HG03135 (cell line): ENCODE measurements at regions not wholly inside any gene's neighbourhood (a gene's known extent, or its start where the extent isn't known, plus 50 kb on each side); places are given as distances from the start of the nearest gene placed in this dataset.
"Not testable (repeated sequence)": the region's sequence is repeated elsewhere in the genome, so short reads cannot be mapped to it uniquely, and the experiment has no call there.

ENCODE experiments used
- ATAC-seq: cut with Tn5 transposase; IDR thresholded peaks from one replicate; pipeline ENCODE4 v1.9.1; 2021; ENCODE audit warnings: mild to moderate bottlenecking, moderate library complexity; ENCODE audit not compliant: unreplicated experiment

GRCh38 chr9:29189221-29189620 lies 1615.9 kb upstream of the C9orf72 start:
- not testable (repeated sequence) for ATAC-seq

- no peak for ATAC-seq
These were observed 1625.6 kb upstream of the C9orf72 start for GRCh38 chr9:29198861-29199260.

DNA sequence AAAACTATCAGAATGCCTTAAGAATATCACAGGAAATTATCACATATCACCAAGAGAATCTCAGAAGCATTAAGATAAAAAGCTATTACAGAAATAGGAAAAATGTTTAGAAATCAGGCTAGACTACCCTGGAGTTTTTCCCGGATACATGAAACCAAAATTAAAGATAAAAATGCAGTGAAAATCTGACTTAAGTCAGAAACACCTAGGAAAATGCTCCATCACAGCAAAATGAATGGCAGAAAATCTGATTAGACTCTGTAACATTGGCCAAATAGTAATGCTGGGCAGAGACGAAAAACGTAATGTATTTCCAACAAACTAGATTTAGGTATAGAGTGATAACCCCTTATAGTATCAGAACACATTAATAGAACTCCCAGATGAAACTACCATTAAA lies 1626.7 kb upstream of the C9orf72 start:
- no peak for ATAC-seq

DNA sequence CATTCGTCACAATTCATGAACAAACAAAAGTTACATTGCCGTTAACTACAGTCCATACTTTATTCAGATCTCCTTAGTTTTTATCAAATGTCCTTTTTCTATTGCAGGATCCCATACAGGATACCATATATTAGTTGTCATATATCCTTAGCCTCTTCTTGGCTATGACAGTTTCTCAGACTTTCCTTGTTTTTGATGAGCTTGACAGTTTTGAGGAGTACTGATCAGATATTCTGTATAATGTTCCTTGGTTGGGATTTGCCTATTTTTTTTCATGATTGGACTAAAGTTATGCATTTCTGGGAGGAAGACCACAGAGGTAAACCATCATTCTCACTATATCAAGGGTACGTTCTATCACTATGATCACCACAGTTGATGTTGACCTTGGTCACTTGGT lies 1627.4 kb upstream of the C9orf72 start:
- no peak for ATAC-seq

GRCh38 chr9:29203244-29203930 lies 1630.1 kb upstream of the C9orf72 start:
- ATAC-seq = no peak

- ATAC-seq = no peak
These were observed 1635.4 kb upstream of the C9orf72 start for GRCh38 chr9:29208670-29209069.

DNA sequence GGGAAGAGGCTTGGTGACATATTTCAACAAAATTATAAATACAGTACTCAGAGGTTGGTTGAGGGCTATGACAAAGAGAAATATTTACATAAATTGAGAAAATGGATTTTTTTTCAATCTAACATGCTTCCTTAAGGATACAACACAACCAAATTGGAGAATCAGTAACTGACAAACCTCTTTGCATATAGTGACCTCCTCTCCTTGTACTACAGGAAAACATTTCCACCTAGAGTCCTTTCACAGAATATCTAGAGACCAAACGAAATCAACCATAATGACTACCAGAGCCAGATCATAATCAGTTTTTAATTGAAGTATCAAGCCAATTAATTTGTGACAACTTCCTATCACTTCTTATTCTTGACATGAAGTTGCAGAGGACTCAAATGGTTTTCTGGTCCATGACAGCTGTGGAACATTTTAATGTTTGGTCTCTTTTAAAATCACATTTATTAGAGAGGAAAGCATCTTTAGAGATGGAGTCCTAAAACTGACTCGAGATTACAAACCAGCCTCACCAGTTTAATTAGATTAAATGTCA lies 1636.5 kb upstream of the C9orf72 start:
- no peak for ATAC-seq

DNA sequence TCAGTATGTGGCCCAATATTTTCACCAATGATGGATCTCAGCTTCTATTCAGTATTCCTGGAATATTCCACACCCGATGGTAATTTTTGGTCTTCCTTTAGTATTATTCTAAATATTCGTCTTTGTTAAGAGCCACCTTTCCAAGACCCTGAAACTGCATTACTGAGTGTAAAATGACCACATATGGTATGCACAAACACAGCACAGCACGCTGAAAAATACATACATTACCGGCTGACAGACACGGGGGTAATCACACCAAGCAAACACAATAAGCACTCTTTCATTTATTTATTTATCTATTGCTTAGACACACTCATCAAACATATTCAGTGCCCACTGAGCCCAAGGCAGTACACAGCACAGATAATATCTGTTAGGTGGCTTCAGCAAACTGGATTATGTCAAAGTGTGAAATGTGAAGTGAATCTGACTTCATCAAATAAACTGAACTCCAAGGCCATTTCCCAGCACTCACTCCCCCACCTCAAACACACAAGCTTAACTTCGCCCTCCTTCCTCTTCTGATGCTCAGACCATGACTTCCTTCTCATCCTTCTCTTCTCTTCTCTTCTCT lies 1637.8 kb upstream of the C9orf72 start:
- no peak for ATAC-seq

DNA sequence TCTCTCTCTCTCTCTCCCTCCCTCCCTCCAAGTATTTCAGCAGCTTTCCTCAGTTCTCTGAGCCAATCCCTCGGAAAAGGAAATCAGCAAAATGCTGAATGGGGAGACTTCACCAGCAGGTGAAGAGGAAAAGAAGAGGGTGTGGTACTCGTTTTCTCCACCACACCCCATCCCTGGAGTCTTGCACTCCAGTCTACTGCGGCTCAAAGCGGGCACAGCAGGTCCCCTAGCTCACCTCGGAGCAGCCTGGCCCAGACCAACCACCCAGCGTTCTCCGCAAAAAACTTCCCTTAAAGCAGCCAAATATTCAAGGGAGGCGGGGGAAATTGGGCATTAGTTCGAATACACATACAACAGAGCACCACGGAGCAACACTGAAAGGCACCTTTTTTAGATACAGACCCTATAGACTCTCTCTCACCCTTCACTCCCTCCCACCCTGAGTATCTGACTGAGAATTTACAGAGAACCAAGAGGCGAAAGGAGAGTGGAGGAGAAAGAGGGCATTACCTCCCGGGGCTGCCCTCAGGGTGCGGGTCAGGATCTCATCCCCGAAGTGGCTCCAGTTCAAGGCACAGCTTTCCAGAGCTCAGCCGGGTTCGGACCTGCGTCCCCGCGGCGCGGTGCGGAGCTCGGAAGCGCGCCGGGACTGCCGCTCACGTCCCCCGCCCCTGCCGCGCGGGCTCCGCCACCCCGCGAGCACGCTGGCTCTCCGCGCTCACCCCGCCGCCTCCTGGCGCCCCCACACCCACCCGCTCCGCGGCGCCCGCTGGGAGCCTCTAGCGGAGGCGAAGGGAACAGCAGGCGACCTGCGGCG lies 1638.5 kb upstream of the C9orf72 start:
- peak; percentile 96 for ATAC-seq

DNA sequence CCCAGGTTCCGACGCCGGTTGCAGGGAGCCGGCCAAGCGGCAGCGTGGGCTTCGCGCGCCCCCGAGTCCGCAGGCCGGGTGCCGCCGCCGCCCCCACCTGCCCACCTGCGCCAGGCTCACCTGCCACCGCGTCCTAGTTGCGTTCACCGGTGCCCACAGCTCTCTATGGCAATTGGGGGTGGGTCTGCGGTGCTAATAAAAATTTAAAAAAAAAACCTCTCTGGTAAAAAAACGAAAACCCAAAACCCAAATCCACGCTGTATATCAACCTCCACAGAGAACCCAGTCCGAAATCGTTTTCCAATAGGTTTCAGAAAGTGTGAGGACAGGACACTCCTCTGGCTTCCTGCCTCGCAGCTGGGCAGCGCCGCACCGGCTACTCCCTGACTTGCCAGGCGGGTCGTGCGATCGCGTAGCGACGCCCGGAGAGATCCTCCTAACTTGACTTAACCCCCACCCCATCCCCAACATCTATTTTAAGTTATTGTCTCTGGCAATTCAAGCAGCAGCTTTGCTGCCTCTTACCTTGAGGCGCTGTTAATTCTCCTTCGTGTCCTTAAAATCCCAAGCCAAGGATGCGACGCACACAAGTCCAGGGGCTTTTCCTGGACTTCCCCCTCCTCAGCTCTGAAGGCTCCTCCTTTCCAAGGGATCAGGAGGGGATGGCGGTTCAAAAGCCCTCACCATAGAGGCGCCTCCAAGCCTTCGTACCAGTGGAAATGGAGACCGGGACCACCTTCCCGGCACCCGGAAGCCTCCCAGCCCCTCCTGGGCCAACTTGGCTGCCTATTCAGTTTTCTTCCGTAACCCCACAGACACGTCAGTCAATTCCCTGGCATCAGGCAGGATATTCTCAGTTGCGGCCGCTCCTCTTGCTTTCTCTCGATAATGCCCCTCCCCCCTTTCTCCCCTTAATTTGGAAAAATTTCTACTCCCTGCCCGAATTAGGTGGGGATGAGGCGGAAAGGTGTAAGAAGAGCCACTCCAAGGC lies 1639.4 kb upstream of the C9orf72 start:
- ATAC-seq = no peak

DNA sequence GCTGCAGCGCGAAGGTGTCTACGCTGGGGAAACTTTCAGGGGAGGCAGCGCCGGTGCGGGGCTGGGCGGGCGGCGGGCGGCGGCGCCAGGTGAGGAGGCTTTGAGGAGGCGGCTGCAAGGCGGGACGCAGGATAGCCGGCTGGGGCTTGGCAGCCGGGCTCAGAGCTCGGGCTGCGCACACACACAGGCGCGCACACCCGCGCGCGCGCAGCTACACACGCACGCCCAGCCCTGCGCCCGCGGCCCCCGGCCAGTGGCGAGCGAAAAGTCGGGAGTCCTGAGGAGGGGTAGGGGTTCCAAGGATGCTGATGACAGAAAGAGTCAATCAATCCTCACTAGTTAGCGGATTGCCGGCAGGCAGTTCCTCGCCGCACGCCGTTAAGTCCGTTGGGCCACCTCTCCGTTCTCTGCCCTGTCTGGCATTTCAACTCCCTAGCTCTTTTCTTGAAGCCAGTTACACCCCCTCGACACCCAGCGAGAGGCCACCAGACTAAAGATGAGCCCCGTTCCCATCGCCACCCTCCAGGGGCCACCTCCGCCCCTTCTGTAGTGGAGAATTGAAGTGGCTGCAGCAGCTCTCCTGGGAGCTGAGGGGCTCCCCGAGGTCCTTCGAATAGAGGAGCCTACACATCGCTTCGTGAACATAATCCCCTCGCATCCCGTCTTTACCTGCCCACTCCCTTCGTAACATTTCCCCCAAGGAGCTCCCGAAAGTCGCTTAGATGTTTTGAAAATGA lies 1640.3 kb upstream of the C9orf72 start, which contains the start of gene LINGO2:
Gene LINGO2 (minus strand): TSS at position 185 of the 737 bp plus-strand sequence.
- no peak for ATAC-seq

DNA sequence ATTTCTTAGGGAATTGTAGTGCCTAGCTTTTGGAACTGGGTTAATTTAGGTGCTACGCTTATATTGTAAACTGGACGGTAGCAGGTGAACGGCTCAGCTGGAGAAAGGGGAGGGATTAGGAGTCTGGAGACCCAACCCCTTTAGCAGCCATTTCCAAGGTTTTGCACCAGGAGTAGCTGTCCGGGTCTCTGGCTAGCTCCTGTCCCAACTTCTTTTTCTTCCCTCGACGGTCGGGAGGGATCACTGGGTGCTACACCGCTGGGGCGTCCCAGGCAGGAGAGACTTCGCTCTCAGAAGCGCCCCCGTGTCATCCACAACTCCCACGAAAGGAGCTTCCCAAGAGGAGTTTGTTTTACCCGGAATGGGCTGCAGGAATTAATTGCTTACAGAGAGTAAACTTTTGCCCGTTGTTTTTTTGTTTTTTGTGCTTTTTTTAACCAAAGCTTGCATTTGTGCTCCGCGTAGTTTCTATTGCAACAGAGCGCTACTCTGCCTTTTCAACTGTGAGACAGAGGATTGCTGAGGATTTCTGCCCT lies 1640.9 kb upstream of the C9orf72 start:
- ATAC-seq = no peak

DNA sequence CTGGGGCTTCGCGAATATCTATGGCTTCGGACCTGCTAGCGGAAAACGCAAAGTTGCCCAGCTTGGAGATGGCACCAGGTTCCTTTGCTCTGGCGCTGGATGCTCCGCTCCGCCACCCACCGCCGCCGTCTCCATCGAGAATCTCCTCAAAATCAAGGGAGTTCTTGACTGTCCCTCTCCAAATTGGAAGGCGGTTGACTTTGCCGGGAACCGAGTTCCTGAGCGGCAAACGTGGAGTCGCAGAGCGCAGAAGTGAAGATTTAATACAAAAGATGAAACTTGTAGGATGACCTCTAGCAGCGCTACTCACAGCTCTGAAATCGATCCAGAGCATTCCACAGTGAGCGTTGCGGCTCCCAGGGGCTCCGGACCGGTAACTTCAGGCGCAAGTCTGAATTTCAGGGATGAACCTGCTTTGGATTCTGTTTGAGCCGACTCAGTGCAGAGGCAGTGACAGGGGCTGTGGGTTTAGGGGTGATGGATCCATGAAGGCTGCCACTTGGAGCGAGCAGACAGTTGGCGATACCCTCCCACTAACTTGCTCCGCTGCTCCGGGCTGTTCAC lies 1641.5 kb upstream of the C9orf72 start:
- no peak for ATAC-seq

- no peak for ATAC-seq
These were observed 1644.7 kb upstream of the C9orf72 start for GRCh38 chr9:29217966-29218365.

DNA sequence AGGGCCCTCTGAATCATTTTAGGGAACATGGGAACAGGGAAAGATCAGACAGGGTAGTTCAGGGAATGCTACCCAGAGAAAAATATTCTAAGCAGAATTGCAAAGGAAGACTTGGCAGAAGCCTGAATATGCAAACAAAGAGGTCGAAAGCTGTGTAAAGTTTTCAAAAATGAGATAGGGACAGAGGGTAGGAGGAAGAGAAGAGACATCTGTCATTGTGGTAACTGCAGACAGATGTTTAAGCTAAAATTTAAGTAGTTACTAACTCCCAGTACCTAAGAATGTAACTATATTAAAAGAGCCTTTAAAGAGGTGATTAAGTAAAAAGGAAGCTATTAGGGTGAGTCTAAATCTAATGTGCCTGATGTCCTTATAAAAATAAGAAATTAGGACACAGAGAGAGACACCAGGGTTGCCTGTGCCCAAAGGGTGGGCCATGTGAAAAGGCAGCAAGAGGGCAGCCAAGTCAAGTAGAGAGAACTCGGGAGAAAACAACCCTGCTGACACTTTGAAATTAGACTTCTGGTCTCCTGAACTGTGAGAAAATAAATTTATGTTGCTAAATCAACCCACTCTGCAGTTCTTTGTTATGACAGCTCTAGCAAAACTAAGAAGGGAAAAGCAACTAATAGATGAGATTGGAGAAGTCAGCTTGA lies 1647.4 kb upstream of the C9orf72 start:
- ATAC-seq = no peak

- no peak for ATAC-seq
These were observed 1655.3 kb upstream of the C9orf72 start for GRCh38 chr9:29228558-29228957.

DNA sequence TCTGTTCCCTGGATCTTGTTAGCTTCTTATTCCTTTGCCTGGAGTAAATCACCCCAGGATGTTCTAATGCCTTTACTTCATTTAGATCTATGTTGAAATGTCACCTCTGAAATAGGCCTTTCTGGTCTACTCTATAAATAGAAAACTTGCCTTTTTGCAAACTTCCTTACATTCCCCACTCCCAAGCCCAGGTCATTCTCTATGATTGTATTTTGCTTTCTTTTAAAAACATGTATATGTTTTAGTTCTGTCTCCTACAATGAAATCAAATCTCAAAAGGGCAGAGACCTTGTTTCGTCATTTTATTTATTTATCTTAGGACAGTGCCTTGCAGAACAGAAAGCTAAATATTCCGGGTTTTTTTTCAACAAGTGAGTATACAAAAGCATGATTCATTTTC lies 1657.7 kb upstream of the C9orf72 start:
- ATAC-seq = no peak

DNA sequence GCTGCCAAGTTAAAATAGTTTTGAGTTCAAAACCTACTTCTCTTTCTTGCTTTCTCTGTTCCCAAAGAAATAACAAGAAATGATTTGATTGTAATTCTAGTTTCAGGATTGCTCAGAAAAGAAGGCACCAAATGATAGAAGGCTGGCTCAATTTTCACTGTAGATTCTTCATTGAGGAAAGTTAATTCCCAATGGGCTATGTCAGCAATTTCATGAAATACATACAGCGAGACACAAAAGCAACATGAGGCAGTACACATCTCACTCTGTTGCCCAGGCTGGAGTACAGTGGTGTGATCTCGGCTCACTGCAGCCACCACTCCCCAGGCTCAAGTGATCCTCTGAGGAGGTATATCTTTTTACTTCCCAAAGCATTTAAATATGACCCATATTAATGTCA lies 1659.9 kb upstream of the C9orf72 start:
- no peak for ATAC-seq

- ATAC-seq = no peak
These were observed 1668.0 kb upstream of the C9orf72 start for GRCh38 chr9:29241320-29241719.
